ENCODE measurements at regions not wholly inside any gene's neighbourhood (a gene's known extent, or its start where the extent isn't known, plus 50 kb on each side); places are given as distances from the start of the nearest gene placed in this dataset.

DNA sequence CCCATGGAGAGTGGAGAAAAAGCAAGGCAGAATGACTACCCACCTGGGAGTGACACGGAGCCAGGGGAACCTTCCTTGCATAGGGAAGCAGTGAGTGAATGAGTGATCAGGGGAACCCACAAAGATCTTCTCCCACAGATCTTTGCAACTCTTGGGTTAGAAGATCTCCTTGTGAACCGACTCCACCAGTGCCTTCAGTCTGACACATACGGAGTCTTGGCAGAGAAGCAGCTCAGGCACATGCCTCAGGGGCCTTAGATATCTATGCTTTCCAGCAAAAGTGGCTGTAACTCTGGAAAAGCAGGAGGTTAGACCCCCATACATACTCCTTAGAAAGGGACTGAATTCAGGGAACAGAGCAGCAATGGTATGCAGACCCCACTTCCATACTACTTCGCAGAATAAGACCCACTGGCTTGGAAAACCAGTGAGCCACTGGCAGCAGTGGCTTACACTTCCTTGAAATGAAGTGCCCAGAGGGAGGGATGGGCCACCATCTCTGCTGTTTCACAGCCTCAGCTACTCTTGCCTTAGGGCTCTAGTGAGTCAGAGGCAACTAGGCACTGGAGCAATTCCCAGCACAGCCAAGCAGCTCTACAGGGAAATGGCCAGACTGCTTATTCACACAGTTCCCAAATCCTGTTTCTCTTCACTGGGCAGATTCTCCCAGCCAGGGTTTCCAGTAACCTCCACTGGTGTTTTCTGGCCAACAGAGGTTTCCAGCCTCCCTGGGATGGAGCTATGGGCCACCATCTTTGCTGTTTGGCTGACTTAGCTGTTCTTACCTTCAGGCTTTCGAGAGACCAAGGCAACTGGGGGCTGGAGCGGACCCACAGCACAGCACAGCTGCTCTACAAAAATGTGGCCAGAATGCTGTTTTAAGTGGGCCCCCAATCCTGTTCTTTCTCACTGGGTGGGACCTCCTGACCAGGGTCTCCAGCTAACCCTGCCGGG lies 82.8 kb upstream of the TCEAL2 start:
- WGBS, 2 donors, result 78 to 83% methylated on average over 1 to 7 of the region's 7 CpGs
- intact Hi-C loops (cut with DNase I; ENCODE audit: low total_unique reads), result no loop called here
- Histone ChIP-seq H3K36me3 (ENCODE audit: low read depth, missing control alignments) (no peaks in the 10 kb centered on the region), H3K27ac (no peak overlapping the region), H3K4me3 (no peak overlapping the region), H3K27me3 (no peaks in the 10 kb centered on the region), H3K9me3 (no peaks in the 10 kb centered on the region), H3K4me1 (no peaks in the 10 kb centered on the region)
- no peak for DNase-seq
- TF ChIP-seq, protein P1, sequence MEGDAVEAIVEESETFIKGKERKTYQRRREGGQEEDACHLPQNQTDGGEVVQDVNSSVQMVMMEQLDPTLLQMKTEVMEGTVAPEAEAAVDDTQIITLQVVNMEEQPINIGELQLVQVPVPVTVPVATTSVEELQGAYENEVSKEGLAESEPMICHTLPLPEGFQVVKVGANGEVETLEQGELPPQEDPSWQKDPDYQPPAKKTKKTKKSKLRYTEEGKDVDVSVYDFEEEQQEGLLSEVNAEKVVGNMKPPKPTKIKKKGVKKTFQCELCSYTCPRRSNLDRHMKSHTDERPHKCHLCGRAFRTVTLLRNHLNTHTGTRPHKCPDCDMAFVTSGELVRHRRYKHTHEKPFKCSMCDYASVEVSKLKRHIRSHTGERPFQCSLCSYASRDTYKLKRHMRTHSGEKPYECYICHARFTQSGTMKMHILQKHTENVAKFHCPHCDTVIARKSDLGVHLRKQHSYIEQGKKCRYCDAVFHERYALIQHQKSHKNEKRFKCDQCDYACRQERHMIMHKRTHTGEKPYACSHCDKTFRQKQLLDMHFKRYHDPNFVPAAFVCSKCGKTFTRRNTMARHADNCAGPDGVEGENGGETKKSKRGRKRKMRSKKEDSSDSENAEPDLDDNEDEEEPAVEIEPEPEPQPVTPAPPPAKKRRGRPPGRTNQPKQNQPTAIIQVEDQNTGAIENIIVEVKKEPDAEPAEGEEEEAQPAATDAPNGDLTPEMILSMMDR (IDR thresholded peaks at IDR 0.05), result no peak
- no peak for TF ChIP-seq POLR2A (IDR thresholded peaks at IDR 0.05)

DNA sequence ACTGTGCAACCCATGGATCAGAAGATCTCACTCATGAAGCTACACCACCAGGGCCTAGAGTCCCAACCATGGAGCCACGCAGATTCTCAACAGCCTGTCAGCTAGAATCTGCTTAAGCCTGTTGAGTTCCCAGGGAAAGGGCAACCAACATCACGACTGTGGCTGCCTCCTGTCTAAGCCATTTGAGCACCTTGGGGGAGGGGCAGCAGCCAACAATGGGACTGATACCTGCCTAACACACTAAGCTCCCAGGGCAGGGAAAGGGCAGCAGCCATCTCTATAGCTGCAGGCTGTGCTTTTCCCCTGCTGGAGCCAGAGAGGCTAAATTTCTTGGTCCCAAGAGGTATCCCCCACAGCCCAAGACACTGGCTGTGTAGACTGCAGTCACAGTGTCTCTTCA lies 96.5 kb upstream of the TCEAL2 start:
- DNase-seq, result no peak
- Histone ChIP-seq H3K4me3 (no peak overlapping the region), H3K27ac (no peak overlapping the region), H3K27me3 (no peaks in the 10 kb centered on the region), H3K4me1 (no peaks in the 10 kb centered on the region), H3K9me3 (no peaks in the 10 kb centered on the region), H3K36me3 (ENCODE audit: low read depth, missing control alignments) (no peaks in the 10 kb centered on the region)
- 40% methylated on average over 2 of the region's 2 CpGs; no CpG with 5 or more reads in 1 of the 2 donors for WGBS, 2 donors
- TF ChIP-seq POLR2A (IDR thresholded peaks at IDR 0.05), result no peak
- TF ChIP-seq, protein P1 (IDR thresholded peaks at IDR 0.05), result no peak
- intact Hi-C loops (cut with DNase I; ENCODE audit: low total_unique reads), result no loop called here

DNA sequence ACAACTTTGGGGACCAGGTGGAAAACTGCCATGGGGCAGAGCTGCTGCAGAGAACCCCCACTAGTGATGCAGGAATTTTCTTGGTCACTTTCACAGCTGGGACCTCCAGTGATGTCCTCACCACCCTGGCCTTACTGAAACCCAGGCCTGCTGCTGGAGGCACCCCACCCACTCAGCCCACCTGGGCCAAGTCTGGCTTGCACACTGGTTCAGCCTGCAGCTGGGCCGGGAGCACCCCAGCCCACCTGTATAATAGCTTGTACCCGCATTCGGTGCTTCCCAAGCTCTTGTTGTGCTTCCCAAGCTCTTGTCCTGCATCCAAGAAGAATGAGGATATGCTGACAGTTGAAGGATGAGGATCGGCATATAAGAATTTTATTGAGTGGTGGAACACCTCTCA lies 86.4 kb upstream of the ZMAT1 start:
- Histone ChIP-seq H3K9me3 (no peaks in the 10 kb centered on the region), H3K27me3 (no peaks in the 10 kb centered on the region), H3K4me3 (no peak overlapping the region), H3K4me1 (no peaks in the 10 kb centered on the region), H3K27ac (no peak overlapping the region), H3K36me3 (ENCODE audit: low read depth, missing control alignments) (no peaks in the 10 kb centered on the region)
- 82% methylated on average over 4 of the region's 4 CpGs; no CpG with 5 or more reads in 1 of the 2 donors for WGBS, 2 donors
- DNase-seq, result no peak
- TF ChIP-seq, protein P1 (IDR thresholded peaks at IDR 0.05), result no peak
- TF ChIP-seq POLR2A (IDR thresholded peaks at IDR 0.05), result no peak
- intact Hi-C loops (cut with DNase I; ENCODE audit: low total_unique reads), result no loop called here

DNA sequence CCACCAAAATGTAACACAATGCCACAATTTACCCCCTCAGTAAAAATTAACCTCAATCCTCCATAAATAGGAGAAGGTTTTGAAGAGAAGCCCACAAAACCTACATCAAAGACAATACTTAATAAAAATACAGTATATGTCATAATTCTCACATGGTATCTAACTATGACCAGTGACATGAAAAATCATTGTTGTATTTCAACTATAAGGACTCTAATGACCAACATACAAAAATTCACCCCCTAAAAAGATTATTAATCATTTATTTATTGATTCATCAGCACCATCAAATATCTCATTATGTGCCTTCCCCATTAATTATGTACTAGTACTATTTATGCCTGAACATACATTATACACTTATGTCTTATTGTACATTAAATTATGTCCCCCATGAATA lies 77.1 kb upstream of the ZMAT1 start:
- intact Hi-C loops (cut with DNase I; ENCODE audit: low total_unique reads), result no loop called here
- no peak for DNase-seq
- Histone ChIP-seq H3K27me3 (no peaks in the 10 kb centered on the region), H3K27ac (no peak overlapping the region), H3K36me3 (ENCODE audit: low read depth, missing control alignments) (no peaks in the 10 kb centered on the region), H3K9me3 (no peaks in the 10 kb centered on the region), H3K4me1 (no peaks in the 10 kb centered on the region), H3K4me3 (no peak overlapping the region)
- TF ChIP-seq, protein P1 (IDR thresholded peaks at IDR 0.05), result no peak
- no peak for TF ChIP-seq POLR2A (IDR thresholded peaks at IDR 0.05)

Data from testis (tissue), 2 donors.